ENCODE measurements at regions not wholly inside any gene's neighbourhood (a gene's known extent, or its start where the extent isn't known, plus 50 kb on each side); places are given as distances from the start of the nearest gene placed in this dataset.

DNA sequence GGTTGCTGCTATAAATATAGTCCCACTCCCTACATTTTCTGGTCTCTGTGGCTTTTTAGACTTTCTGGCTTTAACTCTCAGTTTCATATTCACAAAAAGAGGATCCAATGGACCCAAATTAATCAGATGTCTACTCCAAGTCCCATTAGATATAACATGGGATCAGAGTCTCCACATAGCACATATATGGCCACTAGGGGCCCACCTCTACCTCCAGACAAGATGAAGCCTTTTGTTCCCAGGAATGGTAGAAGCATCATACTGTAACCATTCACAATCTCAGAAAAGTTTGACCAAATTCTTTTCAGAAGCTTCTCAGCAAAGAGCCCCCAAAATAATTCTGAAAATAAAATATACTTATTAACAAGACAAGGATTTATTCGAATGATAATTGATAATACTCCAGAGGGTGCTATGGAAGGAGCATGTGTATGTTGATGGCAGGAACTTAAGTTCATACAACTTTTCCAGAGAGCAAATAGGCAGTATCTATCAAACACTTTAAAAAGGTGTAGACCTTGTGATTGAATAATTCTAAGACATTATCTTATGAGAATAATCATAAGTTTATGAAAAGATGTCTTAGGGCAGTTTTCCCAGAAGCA lies 382.3 kb upstream of the CRIM1 start:
- no peak overlapping the region for H3K4me2 ChIP-seq (ENCODE audit: low read length)
- no peaks in the 10 kb centered on the region for H3K9me3 ChIP-seq (ENCODE audit: control insufficient read depth, insufficient read depth, low read length)
- no peaks in the 10 kb centered on the region for H3K36me3 ChIP-seq (ENCODE audit: control insufficient read depth, low read length)
- H3K79me2 ChIP-seq (ENCODE audit: control insufficient read depth, low read length), result no peaks in the 10 kb centered on the region
- no peaks in the 10 kb centered on the region for H3K27me3 ChIP-seq (ENCODE audit: control insufficient read depth, low read length)
- no peak overlapping the region for H3K4me3 ChIP-seq (ENCODE audit: low read length)
- no peaks in the 10 kb centered on the region for H3K4me1 ChIP-seq (ENCODE audit: control insufficient read depth, low read length)
- no peaks in the 10 kb centered on the region for H3F3A ChIP-seq (ENCODE audit: control insufficient read depth, insufficient read depth)
- H4K20me1 ChIP-seq (ENCODE audit: control insufficient read depth, insufficient read depth, low read depth, low read length), result no peaks in the 10 kb centered on the region
- TF ChIP-seq, protein P1, sequence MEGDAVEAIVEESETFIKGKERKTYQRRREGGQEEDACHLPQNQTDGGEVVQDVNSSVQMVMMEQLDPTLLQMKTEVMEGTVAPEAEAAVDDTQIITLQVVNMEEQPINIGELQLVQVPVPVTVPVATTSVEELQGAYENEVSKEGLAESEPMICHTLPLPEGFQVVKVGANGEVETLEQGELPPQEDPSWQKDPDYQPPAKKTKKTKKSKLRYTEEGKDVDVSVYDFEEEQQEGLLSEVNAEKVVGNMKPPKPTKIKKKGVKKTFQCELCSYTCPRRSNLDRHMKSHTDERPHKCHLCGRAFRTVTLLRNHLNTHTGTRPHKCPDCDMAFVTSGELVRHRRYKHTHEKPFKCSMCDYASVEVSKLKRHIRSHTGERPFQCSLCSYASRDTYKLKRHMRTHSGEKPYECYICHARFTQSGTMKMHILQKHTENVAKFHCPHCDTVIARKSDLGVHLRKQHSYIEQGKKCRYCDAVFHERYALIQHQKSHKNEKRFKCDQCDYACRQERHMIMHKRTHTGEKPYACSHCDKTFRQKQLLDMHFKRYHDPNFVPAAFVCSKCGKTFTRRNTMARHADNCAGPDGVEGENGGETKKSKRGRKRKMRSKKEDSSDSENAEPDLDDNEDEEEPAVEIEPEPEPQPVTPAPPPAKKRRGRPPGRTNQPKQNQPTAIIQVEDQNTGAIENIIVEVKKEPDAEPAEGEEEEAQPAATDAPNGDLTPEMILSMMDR (IDR thresholded peaks at IDR 0.05; ENCODE audit: low read depth, low read length, poor library complexity, severe bottlenecking), result peak; percentile 61
- no peak for TF ChIP-seq EZH2phosphoT487 (IDR thresholded peaks at IDR 0.05; ENCODE audit: borderline replicate concordance, low read length)
- no peaks in the 10 kb centered on the region for H3K9me2 ChIP-seq (replicated peaks; ENCODE audit: control insufficient read depth, low read length)
- H3K27ac ChIP-seq (ENCODE audit: low read depth, low read length), result no peak overlapping the region

DNA sequence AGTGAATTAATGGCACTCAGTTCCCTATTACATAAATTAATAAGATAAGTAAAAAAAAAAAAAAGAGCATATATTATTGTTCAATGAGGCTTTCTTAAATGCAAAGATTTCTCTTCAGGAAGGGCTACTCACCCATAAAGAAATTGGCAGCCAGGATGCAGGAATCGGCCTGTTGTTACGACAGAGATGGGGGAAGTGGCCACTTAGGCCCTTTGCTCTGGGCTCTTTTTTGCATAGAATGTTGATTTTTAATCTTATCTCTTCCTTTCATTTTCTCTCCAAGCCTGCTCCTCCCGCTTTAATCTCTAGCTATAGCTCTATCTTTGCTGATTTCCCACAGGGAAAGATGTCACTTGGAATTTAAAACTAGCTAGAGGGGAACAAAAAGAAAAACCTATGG lies 391.8 kb upstream of the CRIM1 start:
- no peaks in the 10 kb centered on the region for H3K27me3 ChIP-seq (ENCODE audit: control insufficient read depth, low read length)
- TF ChIP-seq EZH2phosphoT487 (IDR thresholded peaks at IDR 0.05; ENCODE audit: borderline replicate concordance, low read length), result no peak
- TF ChIP-seq, protein P1 (IDR thresholded peaks at IDR 0.05; ENCODE audit: low read depth, low read length, poor library complexity, severe bottlenecking), result no peak
- no peak overlapping the region for H3K4me2 ChIP-seq (ENCODE audit: low read length)
- H3K79me2 ChIP-seq (ENCODE audit: control insufficient read depth, low read length), result no peaks in the 10 kb centered on the region
- no peaks in the 10 kb centered on the region for H3K4me1 ChIP-seq (ENCODE audit: control insufficient read depth, low read length)
- H3K27ac ChIP-seq (ENCODE audit: low read depth, low read length), result no peak overlapping the region
- H4K20me1 ChIP-seq (ENCODE audit: control insufficient read depth, insufficient read depth, low read depth, low read length), result no peaks in the 10 kb centered on the region
- H3K9me3 ChIP-seq (ENCODE audit: control insufficient read depth, insufficient read depth, low read length), result no peaks in the 10 kb centered on the region
- no peaks in the 10 kb centered on the region for H3K9me2 ChIP-seq (replicated peaks; ENCODE audit: control insufficient read depth, low read length)
- no peak overlapping the region for H3K4me3 ChIP-seq (ENCODE audit: low read length)
- H3F3A ChIP-seq (ENCODE audit: control insufficient read depth, insufficient read depth), result no peaks in the 10 kb centered on the region
- H3K36me3 ChIP-seq (ENCODE audit: control insufficient read depth, low read length), result no peaks in the 10 kb centered on the region

DNA sequence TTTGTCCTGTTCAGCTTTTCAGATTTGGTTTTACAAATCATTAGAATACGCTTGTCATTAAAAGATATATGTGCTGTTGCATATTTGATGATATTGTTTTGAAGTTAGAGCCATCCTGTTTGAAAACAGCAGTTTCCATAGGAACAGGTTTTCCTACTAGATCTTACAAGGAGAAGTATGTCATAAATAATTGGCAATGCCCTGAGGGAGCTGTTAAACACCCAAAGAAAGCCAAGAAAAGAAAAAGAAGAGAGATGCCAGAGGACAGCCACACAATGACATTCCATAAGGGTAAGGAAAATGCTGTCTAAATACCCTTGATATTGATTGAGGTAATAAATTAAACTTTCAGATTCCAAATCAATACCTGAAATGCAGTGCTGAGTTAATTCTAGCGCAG lies 392.2 kb upstream of the CRIM1 start:
- TF ChIP-seq, protein P1 (IDR thresholded peaks at IDR 0.05; ENCODE audit: low read depth, low read length, poor library complexity, severe bottlenecking), result no peak
- no peak for TF ChIP-seq EZH2phosphoT487 (IDR thresholded peaks at IDR 0.05; ENCODE audit: borderline replicate concordance, low read length)
- no peaks in the 10 kb centered on the region for H3K27me3 ChIP-seq (ENCODE audit: control insufficient read depth, low read length)
- no peaks in the 10 kb centered on the region for H4K20me1 ChIP-seq (ENCODE audit: control insufficient read depth, insufficient read depth, low read depth, low read length)
- no peaks in the 10 kb centered on the region for H3K9me3 ChIP-seq (ENCODE audit: control insufficient read depth, insufficient read depth, low read length)
- H3K4me2 ChIP-seq (ENCODE audit: low read length), result no peak overlapping the region
- H3K9me2 ChIP-seq (replicated peaks; ENCODE audit: control insufficient read depth, low read length), result no peaks in the 10 kb centered on the region
- no peak overlapping the region for H3K4me3 ChIP-seq (ENCODE audit: low read length)
- H3K4me1 ChIP-seq (ENCODE audit: control insufficient read depth, low read length), result no peaks in the 10 kb centered on the region
- no peaks in the 10 kb centered on the region for H3K79me2 ChIP-seq (ENCODE audit: control insufficient read depth, low read length)
- no peaks in the 10 kb centered on the region for H3F3A ChIP-seq (ENCODE audit: control insufficient read depth, insufficient read depth)
- no peak overlapping the region for H3K27ac ChIP-seq (ENCODE audit: low read depth, low read length)
- no peaks in the 10 kb centered on the region for H3K36me3 ChIP-seq (ENCODE audit: control insufficient read depth, low read length)
